MM.1S (cell line): ENCODE measurements at regions not wholly inside any gene's neighbourhood (a gene's known extent, or its start where the extent isn't known, plus 50 kb on each side); places are given as distances from the start of the nearest gene placed in this dataset.

ENCODE experiments used
- DNase-seq: peaks from one replicate; pipeline ENCODE4 v3.0.0-alpha.2; 2015
- H2AFZ ChIP-seq: fragments of 300-600 bp; sonication (generic); 2 replicates; pipeline ENCODE4 v1.6.0; 2016; ENCODE audit warnings: antibody characterized with exemption, low read length
- H3F3A ChIP-seq: fragments of 300-600 bp; sonication (generic); 2 replicates; pipeline ENCODE4 v1.6.1; 2016; ENCODE audit warnings: mild to moderate bottlenecking, antibody characterized with exemption, low read length, moderate library complexity, mixed read lengths; ENCODE audit not compliant: insufficient read depth
- H3K27ac ChIP-seq: fragments of 300-600 bp; sonication (generic); 2 replicates; pipeline ENCODE4 v1.5.1; 2016; ENCODE audit warnings: mild to moderate bottlenecking, low read length
- H3K27me3 ChIP-seq: fragments of 300-600 bp; sonication (generic); replicated peaks from 2 replicates; pipeline ENCODE4 v1.6.0; 2016; ENCODE audit warnings: low read length; ENCODE audit not compliant: insufficient read depth
- H3K36me3 ChIP-seq: fragments of 300-600 bp; sonication (generic); replicated peaks from 2 replicates; pipeline ENCODE4 v1.6.1; 2016; ENCODE audit warnings: mild to moderate bottlenecking, low read length, mixed read lengths; ENCODE audit not compliant: insufficient read depth
- H3K4me1 ChIP-seq: fragments of 300-600 bp; sonication (generic); 2 replicates; pipeline ENCODE4 v1.6.1; 2016; ENCODE audit warnings: low read length, mixed read lengths
- H3K4me2 ChIP-seq: fragments of 300-600 bp; sonication (generic); 2 replicates; pipeline ENCODE4 v1.6.0; 2016; ENCODE audit warnings: low read depth, low read length
- H3K4me3 ChIP-seq: fragments of 300-600 bp; sonication (generic); 2 replicates; pipeline ENCODE4 v1.5.1; 2016; ENCODE audit warnings: low read length, mixed read lengths
- H3K79me2 ChIP-seq: fragments of 300-600 bp; sonication (generic); 2 replicates; pipeline ENCODE4 v1.6.1; 2016; ENCODE audit warnings: mixed run types, low read length, mixed read lengths
- H3K9ac ChIP-seq: fragments of 300-600 bp; sonication (generic); 2 replicates; pipeline ENCODE4 v1.6.1; 2016; ENCODE audit warnings: low read length, mixed read lengths
- H3K9me2 ChIP-seq: fragments of 300-600 bp; sonication (generic); replicated peaks from 2 replicates; pipeline ENCODE4 v1.6.1; 2016; ENCODE audit warnings: mild to moderate bottlenecking, low read length, mixed read lengths; ENCODE audit not compliant: insufficient read depth
- H3K9me3 ChIP-seq: fragments of 300-600 bp; sonication (generic); replicated peaks from 2 replicates; pipeline ENCODE4 v1.6.1; 2016; ENCODE audit warnings: mild to moderate bottlenecking, low read length, mixed read lengths; ENCODE audit not compliant: insufficient read depth
- H4K20me1 ChIP-seq: fragments of 300-600 bp; sonication (generic); 2 replicates; pipeline ENCODE4 v1.6.1; 2016; ENCODE audit warnings: mild to moderate bottlenecking, low read length, moderate library complexity, mixed read lengths; ENCODE audit not compliant: insufficient read depth
- EZH2 ChIP-seq: fragments of 300-600 bp; sonication (generic); optimal IDR thresholded peaks from 2 replicates; pipeline ENCODE3; 2017; ENCODE audit warnings: low read depth, mild to moderate bottlenecking, antibody characterized with exemption, low read length, mixed read lengths
- EZH2phosphoT487 ChIP-seq: fragments of 300-600 bp; sonication (generic); IDR thresholded peaks from 2 replicates; pipeline ENCODE4 v1.6.1; 2018; ENCODE audit warnings: antibody characterized with exemption, low read length
- TF ChIP-seq, protein P1 (sequence below): fragments of 300-600 bp; sonication (generic); IDR thresholded peaks from 2 replicates; pipeline ENCODE4 v1.5.1; 2016; ENCODE audit warnings: antibody characterized with exemption, low read length, mixed read lengths

DNA sequence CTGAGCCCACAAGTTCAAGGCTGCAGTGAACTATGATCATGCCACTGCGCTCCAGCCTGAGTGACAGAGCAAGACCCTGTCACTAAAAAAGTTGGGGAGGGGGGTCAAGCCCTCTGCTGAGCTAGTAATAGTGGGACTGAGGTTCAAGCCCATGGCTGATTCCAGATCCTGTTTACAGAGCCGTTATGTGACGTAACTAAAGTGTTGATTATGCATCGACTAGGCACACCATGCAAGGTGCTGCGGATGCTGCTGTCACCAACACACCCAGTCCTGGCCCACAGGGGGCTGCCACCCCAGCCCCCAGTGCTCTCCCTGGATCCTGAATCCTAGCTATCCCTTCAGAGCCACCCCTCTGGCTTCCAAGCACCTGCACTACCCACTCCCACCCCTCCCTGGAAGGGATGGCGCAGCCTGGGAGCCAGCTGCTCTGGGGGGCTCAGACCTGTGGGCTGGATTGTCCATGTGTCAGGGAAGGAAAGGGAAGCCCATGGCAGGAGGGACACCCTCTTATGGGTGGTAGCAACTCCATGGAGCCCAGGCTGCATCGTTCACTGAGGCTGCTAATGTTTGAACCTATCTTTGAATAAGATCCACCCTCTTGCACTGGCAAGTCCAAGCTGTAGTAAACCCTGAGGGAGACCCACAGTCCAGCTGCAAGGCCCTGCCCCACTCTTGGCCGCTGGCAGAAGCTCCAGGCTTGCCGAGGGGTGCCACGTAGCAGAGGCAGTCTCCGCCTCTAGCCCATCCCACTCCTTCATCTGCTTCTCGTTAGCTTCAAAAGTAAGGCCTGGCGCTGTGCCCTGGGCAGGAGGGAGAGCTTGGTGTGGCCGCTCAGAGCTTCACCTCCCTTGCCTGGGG lies 95.0 kb downstream of the SNX5 start:
- TF ChIP-seq, protein P1, sequence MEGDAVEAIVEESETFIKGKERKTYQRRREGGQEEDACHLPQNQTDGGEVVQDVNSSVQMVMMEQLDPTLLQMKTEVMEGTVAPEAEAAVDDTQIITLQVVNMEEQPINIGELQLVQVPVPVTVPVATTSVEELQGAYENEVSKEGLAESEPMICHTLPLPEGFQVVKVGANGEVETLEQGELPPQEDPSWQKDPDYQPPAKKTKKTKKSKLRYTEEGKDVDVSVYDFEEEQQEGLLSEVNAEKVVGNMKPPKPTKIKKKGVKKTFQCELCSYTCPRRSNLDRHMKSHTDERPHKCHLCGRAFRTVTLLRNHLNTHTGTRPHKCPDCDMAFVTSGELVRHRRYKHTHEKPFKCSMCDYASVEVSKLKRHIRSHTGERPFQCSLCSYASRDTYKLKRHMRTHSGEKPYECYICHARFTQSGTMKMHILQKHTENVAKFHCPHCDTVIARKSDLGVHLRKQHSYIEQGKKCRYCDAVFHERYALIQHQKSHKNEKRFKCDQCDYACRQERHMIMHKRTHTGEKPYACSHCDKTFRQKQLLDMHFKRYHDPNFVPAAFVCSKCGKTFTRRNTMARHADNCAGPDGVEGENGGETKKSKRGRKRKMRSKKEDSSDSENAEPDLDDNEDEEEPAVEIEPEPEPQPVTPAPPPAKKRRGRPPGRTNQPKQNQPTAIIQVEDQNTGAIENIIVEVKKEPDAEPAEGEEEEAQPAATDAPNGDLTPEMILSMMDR, result no peak
- TF ChIP-seq EZH2 (no peak), EZH2phosphoT487 (no peak)
- Histone ChIP-seq H3K9me2 (no peaks in the 10 kb centered on the region), H4K20me1 (no peaks in the 10 kb centered on the region), H3K9ac (no peak overlapping the region), H3F3A (no peaks in the 10 kb centered on the region; the same call in 1 of the 2 replicates), H3K27me3 (no peaks in the 10 kb centered on the region), H3K4me1 (peaks cover 5% of the 10 kb centered on the region), H3K4me2 (no peak overlapping the region), H3K4me3 (no peak overlapping the region), H3K79me2 (no peaks in the 10 kb centered on the region), H2AFZ (no peak overlapping the region), H3K27ac (no peak overlapping the region), H3K9me3 (no peaks in the 10 kb centered on the region), H3K36me3 (no peaks in the 10 kb centered on the region)
- DNase-seq, result no peak

DNA sequence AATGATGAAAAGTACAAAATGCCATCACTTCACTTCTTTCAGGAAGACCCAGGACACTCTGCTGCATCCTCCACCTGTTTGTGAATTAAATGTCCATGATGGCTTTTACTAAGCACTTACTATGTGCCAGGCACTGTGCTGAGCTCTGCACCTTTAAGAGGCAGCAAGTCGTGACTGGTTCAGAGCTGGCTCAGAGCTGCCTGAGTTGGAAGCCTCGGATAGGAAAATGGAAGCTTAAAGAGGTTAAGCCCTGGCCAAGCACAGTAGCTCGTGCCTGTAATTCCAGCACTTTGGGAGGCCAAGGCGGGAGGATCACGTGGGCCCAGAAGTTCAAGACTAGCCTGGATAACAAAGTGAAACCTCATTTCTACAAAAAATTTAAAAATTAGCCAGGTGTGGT lies 95.6 kb downstream of the SNX5 start:
- H3K9me3 ChIP-seq, result no peaks in the 10 kb centered on the region
- H3K27me3 ChIP-seq, result no peaks in the 10 kb centered on the region
- no peak overlapping the region for H3K27ac ChIP-seq
- no peaks in the 10 kb centered on the region for H4K20me1 ChIP-seq
- H3F3A ChIP-seq, result no peaks in the 10 kb centered on the region; the same call in 1 of the 2 replicates
- no peaks in the 10 kb centered on the region; the same call in 1 of the 2 replicates for H3K9me2 ChIP-seq
- no peaks in the 10 kb centered on the region for H3K79me2 ChIP-seq
- DNase-seq, result no peak
- H3K4me1 ChIP-seq, result no peaks in the 10 kb centered on the region
- no peaks in the 10 kb centered on the region for H3K36me3 ChIP-seq
- no peak overlapping the region for H3K4me3 ChIP-seq
- TF ChIP-seq EZH2phosphoT487 (no peak), EZH2 (no peak)
- TF ChIP-seq, protein P1, result no peak
- H3K9ac ChIP-seq, result no peak overlapping the region
- H2AFZ ChIP-seq, result no peak overlapping the region
- no peak overlapping the region for H3K4me2 ChIP-seq

DNA sequence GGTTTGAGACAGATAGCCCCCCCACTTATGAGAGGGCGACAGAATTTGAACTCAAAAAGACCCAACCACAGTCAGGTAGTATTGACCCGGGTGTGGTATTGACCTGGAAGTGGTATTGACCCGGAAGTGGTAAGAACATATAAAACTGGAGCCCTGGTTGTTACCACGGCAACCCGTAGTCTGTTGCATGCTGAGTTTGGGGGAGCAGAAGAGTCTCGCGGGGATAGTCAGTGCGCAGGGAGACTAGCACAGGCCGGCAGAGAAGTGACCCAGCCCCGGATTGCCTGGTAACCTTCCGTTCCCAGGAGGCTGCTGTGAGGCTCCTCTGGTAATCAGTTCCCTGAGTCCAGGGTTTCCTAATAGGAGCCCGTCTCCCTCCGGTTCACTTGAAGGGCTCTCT lies 96.2 kb downstream of the SNX5 start:
- no peak overlapping the region for H2AFZ ChIP-seq
- no peak overlapping the region for H3K9ac ChIP-seq
- H3K9me2 ChIP-seq, result no peaks in the 10 kb centered on the region; the same call in 1 of the 2 replicates
- H3K4me1 ChIP-seq, result no peaks in the 10 kb centered on the region
- TF ChIP-seq, protein P1, result no peak
- TF ChIP-seq EZH2 (no peak), EZH2phosphoT487 (no peak)
- H3K9me3 ChIP-seq, result no peaks in the 10 kb centered on the region
- no peaks in the 10 kb centered on the region for H3K36me3 ChIP-seq
- H4K20me1 ChIP-seq, result no peaks in the 10 kb centered on the region
- H3K4me2 ChIP-seq, result no peak overlapping the region
- no peaks in the 10 kb centered on the region for H3K79me2 ChIP-seq
- no peak overlapping the region for H3K27ac ChIP-seq
- no peaks in the 10 kb centered on the region; the same call in 1 of the 2 replicates for H3F3A ChIP-seq
- H3K27me3 ChIP-seq, result no peaks in the 10 kb centered on the region
- no peak for DNase-seq
- no peak overlapping the region for H3K4me3 ChIP-seq
